Adrenal gland (tissue), 9 donors: ENCODE measurements at regions not wholly inside any gene's neighbourhood (a gene's known extent, or its start where the extent isn't known, plus 50 kb on each side); places are given as distances from the start of the nearest gene placed in this dataset.
A peak's percentile ranks its signal among the peaks of the same experiment; 100 is the strongest.

ENCODE experiments used
- DNase-seq, 7 donors: peaks; one replicate each; pipeline ENCODE4 v3.0.0-alpha.2; 2019 to 2020
- H3K27ac ChIP-seq, 5 donors: fragments of 200-600 bp; sonication (generic) in 4 of 5; 1 replicate in 3 of 5; 2 replicates in 2 of 5; pipeline versions ENCODE4 v1.5.1 to v1.8.0; 2016 to 2020; ENCODE audit warnings: mild to moderate bottlenecking in 1 of 5
- H3K27me3 ChIP-seq: fragments of 200-600 bp; 2 replicates; pipeline ENCODE4 v1.8.0; 2021
- H3K36me3 ChIP-seq, 2 donors: fragments of 200-600 bp; replicated peaks in 1 of 2; 1 replicate in 1 of 2; 2 replicates in 1 of 2; pipeline versions ENCODE4 v1.5.1 to v1.8.0; 2018 to 2022
- H3K4me1 ChIP-seq, 2 donors: fragments of 200-600 bp; replicated peaks in 1 of 2; 1 replicate in 1 of 2; 2 replicates in 1 of 2; pipeline versions ENCODE4 v1.5.1 to v1.8.0; 2018 to 2021
- H3K4me3 ChIP-seq, 4 donors: fragments of 200-600 bp; sonication (generic) in 3 of 4; one replicate each; pipeline ENCODE4 v1.5.1; 2016 to 2018
- H3K9me3 ChIP-seq, 3 donors: fragments of 200-600 bp; sonication (generic) in 1 of 3; replicated peaks in 1 of 3; 1 replicate in 2 of 3; 2 replicates in 1 of 3; pipeline versions ENCODE4 v1.5.1 to v1.8.0; 2016 to 2021
- CTCF ChIP-seq, 6 experiments: fragments of 450-650 bp in 4 of 6; fragments of 200-600 bp in 2 of 6; sonication (generic) in 1 of 6; IDR thresholded peaks; 1 replicate in 5 of 6; 2 replicates in 1 of 6; pipeline versions ENCODE4 v1.5.1 to v1.8.0; 2016 to 2021; ENCODE audit warnings: antibody characterized with exemption in 6 of 6, mild to moderate bottlenecking in 2 of 6, moderate library complexity in 1 of 6
- POLR2A ChIP-seq, 2 donors: fragments of 450-650 bp; IDR thresholded peaks; one replicate each; pipeline ENCODE4 v1.6.1; 2017; ENCODE audit warnings: antibody characterized with exemption in 2 of 2, mild to moderate bottlenecking in 2 of 2, moderate library complexity in 1 of 2
- WGBS, 4 donors: extraction: QIAGEN DNeasy Blood & Tissue Kit in 2 of 4; methylation state at CpG; one replicate each; pipeline versions ENCODE4 v1.1.5 to v1.1.7; 2013 to 2017; 5-methylcytosine and 5-hydroxymethylcytosine counted together
- intact Hi-C, 2 donors: fragments of 100-400 bp; cut with DNase I; formaldehyde crosslinking; loops; one replicate each; pipeline versions ENCODE4 v1.14.1 to v1.15.0; 2022 to 2023
- donor health status: healthy with polysubstance abuse.
- donor health status: Bipolar disorder and iron deficiency.
- donor health status: DM: yes; HTN: yes; CAD: no.
- donor health status: DM: no; HTN: no; CAD: no.
- donor health status: DM: no; HTN: no; CAD: no.

GRCh38 chr2:9771481-9772017, 71.7 kb upstream of the TAF1B start:
- H3K9me3 ChIP-seq: no peaks in the 10 kb centered on the region
- no peaks in the 10 kb centered on the region for H3K27me3 ChIP-seq
- 59 to 71% (median 62%) methylated on average over 3 to 8 of the region's 8 CpGs for WGBS, 4 donors
- H3K4me1 ChIP-seq: no peaks in the 10 kb centered on the region
- TF ChIP-seq CTCF (IDR thresholded peaks at IDR 0.05) (no peak), POLR2A (IDR thresholded peaks at IDR 0.05) (no peak)
- no peak overlapping the region for H3K4me3 ChIP-seq
- intact Hi-C loops: loop anchor here in 1 of 2 donors (10.0 kb wide), 1 partner anchor 227 kb away; no protein-coding TSS in a partner anchor
- no peak overlapping the region for H3K27ac ChIP-seq
- peak in 1 of 7 donors; percentile 53 for DNase-seq
- H3K36me3 ChIP-seq: no peaks in the 10 kb centered on the region

DNA sequence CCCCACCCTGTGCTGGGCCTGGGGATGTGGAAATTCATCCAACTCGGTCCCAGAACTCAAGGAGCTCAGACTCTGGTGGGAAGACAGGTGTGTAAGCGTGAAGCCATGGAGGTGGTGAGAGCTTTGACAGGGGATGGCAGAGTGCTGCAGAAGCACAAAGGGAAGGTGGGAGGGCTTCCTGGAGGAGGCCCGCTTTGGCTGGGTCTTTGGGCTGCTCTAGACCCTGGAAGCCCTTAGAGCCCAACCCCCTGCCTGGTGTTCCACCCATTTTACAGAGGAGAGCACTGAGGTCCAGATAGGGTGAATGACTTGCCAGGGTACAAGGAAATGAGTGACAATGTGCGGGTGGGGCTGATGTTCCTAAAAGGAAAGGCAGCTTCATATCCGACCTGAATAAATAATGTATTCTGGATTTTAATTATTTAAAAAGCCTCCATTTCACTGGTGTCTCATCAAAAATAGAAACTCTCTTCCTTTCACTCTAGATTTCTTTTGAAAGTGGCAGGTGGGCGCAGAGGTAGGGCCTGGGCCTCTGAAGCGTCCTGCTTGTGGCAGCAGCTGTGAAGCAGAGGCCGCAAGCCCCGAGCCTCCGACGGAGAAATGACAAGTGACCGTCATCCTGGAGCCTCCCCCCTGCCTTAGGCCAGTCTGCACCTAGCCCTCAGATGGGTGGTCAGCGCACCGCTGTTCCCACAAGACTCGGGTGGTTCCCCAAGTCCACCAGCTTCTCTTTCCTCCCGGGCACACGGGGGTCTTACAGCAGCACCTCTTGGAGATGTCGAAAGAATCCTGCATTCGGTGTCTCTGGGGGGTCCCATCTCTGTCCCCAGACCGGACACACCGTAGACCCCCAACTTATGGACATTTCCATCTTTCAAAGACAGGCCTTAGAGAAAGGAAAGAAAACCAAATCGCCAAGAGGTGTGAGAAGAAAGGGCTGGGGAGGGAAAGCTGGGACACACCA, 71.0 kb upstream of the TAF1B start:
- intact Hi-C loops: loop anchor here in 1 of 2 donors (10.0 kb wide), 1 partner anchor 228 kb away; no protein-coding TSS in a partner anchor
- no peak overlapping the region for H3K4me3 ChIP-seq
- no peaks in the 10 kb centered on the region for H3K9me3 ChIP-seq
- H3K36me3 ChIP-seq: no peaks in the 10 kb centered on the region
- H3K4me1 ChIP-seq: no peaks in the 10 kb centered on the region
- no peak for TF ChIP-seq POLR2A (IDR thresholded peaks at IDR 0.05)
- no peak for TF ChIP-seq CTCF (IDR thresholded peaks at IDR 0.05)
- 89 to 91% (median 90%) methylated on average over 22 of the region's 22 CpGs for WGBS, 4 donors
- no peaks in the 10 kb centered on the region for H3K27me3 ChIP-seq
- H3K27ac ChIP-seq: no peak overlapping the region
- peak in 1 of 7 donors; percentile 36 for DNase-seq

- 83 to 87% (median 85%) methylated on average over 23 of the region's 23 CpGs for WGBS, 4 donors
- H3K4me1 ChIP-seq: no peaks in the 10 kb centered on the region
- H3K36me3 ChIP-seq: no peaks in the 10 kb centered on the region
- DNase-seq: peak in 1 of 7 donors; percentile 43
- no peak for TF ChIP-seq POLR2A (IDR thresholded peaks at IDR 0.05)
- no peak for TF ChIP-seq CTCF (IDR thresholded peaks at IDR 0.05)
- no peaks in the 10 kb centered on the region for H3K9me3 ChIP-seq
- H3K27ac ChIP-seq: peak overlapping the region in 1 of 5 donors; percentile 29
- no peak overlapping the region for H3K4me3 ChIP-seq
- no peaks in the 10 kb centered on the region for H3K27me3 ChIP-seq
- intact Hi-C loops: loop anchor here in 1 of 2 donors (10.0 kb wide), 1 partner anchor 228 kb away; no protein-coding TSS in a partner anchor
Observed at GRCh38 chr2:9772999-9773902, 70.0 kb upstream of the TAF1B start.
